ENCODE measurements at regions not wholly inside any gene's neighbourhood (a gene's known extent, or its start where the extent isn't known, plus 50 kb on each side); places are given as distances from the start of the nearest gene placed in this dataset.

DNA sequence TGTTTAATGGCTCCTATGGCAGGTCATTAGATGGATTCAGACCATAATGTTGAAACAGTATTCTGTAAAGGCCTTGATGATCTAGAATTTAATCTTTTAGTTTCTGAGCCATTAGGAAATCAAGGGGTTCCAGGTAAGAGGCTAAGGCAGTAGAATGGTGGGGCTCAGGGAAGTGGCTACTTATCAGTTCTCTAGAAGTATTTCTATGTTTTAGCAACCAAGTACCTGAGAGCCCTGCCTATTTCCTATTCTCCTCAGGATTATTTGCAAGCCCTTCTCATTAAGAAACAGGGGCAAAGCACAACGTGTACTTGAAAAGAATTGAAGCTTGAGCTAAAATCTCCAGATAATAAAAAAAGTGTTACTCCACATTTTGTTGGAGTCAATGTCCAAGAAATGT lies 646.5 kb downstream of the RNF144B start:
- TF ChIP-seq POLR2AphosphoS5 (IDR thresholded peaks at IDR 0.05) (no peak), POLR2A (IDR thresholded peaks at IDR 0.05) (no peak)
- TF ChIP-seq, protein P1, sequence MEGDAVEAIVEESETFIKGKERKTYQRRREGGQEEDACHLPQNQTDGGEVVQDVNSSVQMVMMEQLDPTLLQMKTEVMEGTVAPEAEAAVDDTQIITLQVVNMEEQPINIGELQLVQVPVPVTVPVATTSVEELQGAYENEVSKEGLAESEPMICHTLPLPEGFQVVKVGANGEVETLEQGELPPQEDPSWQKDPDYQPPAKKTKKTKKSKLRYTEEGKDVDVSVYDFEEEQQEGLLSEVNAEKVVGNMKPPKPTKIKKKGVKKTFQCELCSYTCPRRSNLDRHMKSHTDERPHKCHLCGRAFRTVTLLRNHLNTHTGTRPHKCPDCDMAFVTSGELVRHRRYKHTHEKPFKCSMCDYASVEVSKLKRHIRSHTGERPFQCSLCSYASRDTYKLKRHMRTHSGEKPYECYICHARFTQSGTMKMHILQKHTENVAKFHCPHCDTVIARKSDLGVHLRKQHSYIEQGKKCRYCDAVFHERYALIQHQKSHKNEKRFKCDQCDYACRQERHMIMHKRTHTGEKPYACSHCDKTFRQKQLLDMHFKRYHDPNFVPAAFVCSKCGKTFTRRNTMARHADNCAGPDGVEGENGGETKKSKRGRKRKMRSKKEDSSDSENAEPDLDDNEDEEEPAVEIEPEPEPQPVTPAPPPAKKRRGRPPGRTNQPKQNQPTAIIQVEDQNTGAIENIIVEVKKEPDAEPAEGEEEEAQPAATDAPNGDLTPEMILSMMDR (IDR thresholded peaks at IDR 0.05): no peak

Data from sigmoid colon (tissue), 4 donors.